Sigmoid colon (tissue), 6 donors: ENCODE measurements at regions not wholly inside any gene's neighbourhood (a gene's known extent, or its start where the extent isn't known, plus 50 kb on each side); places are given as distances from the start of the nearest gene placed in this dataset.
A peak's percentile ranks its signal among the peaks of the same experiment; 100 is the strongest.

Experiments
- DNase-seq: peaks from one replicate; pipeline ENCODE4 v3.0.0-alpha.2; 2019
- H3K27ac ChIP-seq, 4 donors: fragments of 200-600 bp; sonication (generic); one replicate each; pipeline ENCODE4 v1.5.1; 2016 to 2019; ENCODE audit warnings: mild to moderate bottlenecking in 1 of 4
- H3K27me3 ChIP-seq, 3 donors: fragments of 200-600 bp; sonication (generic); one replicate each; pipeline ENCODE4 v1.5.1; 2019; ENCODE audit warnings: mild to moderate bottlenecking in 1 of 3
- H3K36me3 ChIP-seq, 4 donors: fragments of 200-600 bp; sonication (generic); one replicate each; pipeline ENCODE4 v1.5.1; 2016 to 2019
- H3K4me1 ChIP-seq, 4 donors: fragments of 200-600 bp; sonication (generic); one replicate each; pipeline ENCODE4 v1.5.1; 2017 to 2019
- H3K4me3 ChIP-seq, 4 donors: fragments of 200-600 bp; sonication (generic); one replicate each; pipeline ENCODE4 v1.5.1; 2017 to 2019; ENCODE audit warnings: mild to moderate bottlenecking in 2 of 4, moderate library complexity in 1 of 4
- H3K9me3 ChIP-seq, 4 donors: fragments of 200-600 bp in 3 of 4; sonication (generic) in 3 of 4; one replicate each; pipeline versions ENCODE4 v1.5.1 to v1.6.1; 2013 to 2019
- CTCF ChIP-seq, 4 experiments: fragments of 450-650 bp in 3 of 4; fragments of 200-600 bp in 1 of 4; IDR thresholded peaks; one replicate each; pipeline ENCODE4 v1.5.1; 2016 to 2019; ENCODE audit warnings: antibody characterized with exemption in 4 of 4, mild to moderate bottlenecking in 3 of 4, moderate library complexity in 2 of 4
- EP300 ChIP-seq, 4 donors: sonication (generic); formaldehyde crosslinking; IDR thresholded peaks; one replicate each; pipeline ENCODE4 v1.6.1; 2017; ENCODE audit warnings: antibody characterized with exemption in 4 of 4
- POLR2A ChIP-seq, 2 donors: fragments of 450-650 bp; IDR thresholded peaks; one replicate each; pipeline ENCODE4 v1.6.1; 2016; ENCODE audit warnings: antibody characterized with exemption in 2 of 2, mild to moderate bottlenecking in 2 of 2, moderate library complexity in 2 of 2
- POLR2AphosphoS5 ChIP-seq, 4 donors: sonication (generic); formaldehyde crosslinking; IDR thresholded peaks; one replicate each; pipeline ENCODE4 v1.6.1; 2017; ENCODE audit warnings: antibody characterized with exemption in 4 of 4
- WGBS, 2 donors: extraction: QIAGEN DNeasy Blood & Tissue Kit; methylation state at CpG; one replicate each; pipeline ENCODE4 v1.1.7; 2013; 5-methylcytosine and 5-hydroxymethylcytosine counted together
- intact Hi-C: fragments of 100-400 bp; cut with DNase I; formaldehyde crosslinking; loops from one replicate; pipeline ENCODE4 v1.15.1; 2023
- donor health status: healthy with polysubstance abuse.
- donor health status: healthy.

DNA sequence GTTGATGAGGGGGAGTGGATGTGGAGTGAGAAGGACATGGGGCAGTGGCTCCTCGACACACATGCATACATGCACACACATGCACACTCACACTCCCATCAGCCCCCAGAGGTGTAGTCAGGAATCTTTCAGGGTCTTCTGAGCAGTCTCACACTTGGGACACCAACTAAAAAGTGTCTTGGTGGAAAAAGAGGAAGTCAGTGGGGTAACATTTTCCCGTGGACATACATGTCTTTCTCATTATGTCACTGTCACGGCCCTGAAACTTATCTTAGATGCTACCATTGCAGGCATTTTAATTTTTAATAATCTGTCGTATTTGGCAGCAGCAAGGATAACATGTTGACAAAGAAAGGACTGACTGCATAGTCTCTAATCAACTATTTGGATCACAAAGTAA, 261.1 kb downstream of the ADGRG6 start:
- Histone ChIP-seq H3K4me1 (peaks cover 0 to 3% (median under 1%) of the 10 kb centered on the region in 4 donors), H3K27ac (no peak overlapping the region), H3K9me3 (no peaks in the 10 kb centered on the region), H3K36me3 (no peaks in the 10 kb centered on the region), H3K27me3 (no peaks in the 10 kb centered on the region), H3K4me3 (no peak overlapping the region)
- no peak for TF ChIP-seq POLR2AphosphoS5 (IDR thresholded peaks at IDR 0.05)
- no peak for TF ChIP-seq EP300 (IDR thresholded peaks at IDR 0.05)
- TF ChIP-seq POLR2A (IDR thresholded peaks at IDR 0.05) = no peak
- TF ChIP-seq CTCF (IDR thresholded peaks at IDR 0.05) = no peak
- intact Hi-C loops = no loop called here
- 88 to 93% methylated on average over 4 of the region's 4 CpGs for WGBS, 2 donors
- DNase-seq = no peak

DNA sequence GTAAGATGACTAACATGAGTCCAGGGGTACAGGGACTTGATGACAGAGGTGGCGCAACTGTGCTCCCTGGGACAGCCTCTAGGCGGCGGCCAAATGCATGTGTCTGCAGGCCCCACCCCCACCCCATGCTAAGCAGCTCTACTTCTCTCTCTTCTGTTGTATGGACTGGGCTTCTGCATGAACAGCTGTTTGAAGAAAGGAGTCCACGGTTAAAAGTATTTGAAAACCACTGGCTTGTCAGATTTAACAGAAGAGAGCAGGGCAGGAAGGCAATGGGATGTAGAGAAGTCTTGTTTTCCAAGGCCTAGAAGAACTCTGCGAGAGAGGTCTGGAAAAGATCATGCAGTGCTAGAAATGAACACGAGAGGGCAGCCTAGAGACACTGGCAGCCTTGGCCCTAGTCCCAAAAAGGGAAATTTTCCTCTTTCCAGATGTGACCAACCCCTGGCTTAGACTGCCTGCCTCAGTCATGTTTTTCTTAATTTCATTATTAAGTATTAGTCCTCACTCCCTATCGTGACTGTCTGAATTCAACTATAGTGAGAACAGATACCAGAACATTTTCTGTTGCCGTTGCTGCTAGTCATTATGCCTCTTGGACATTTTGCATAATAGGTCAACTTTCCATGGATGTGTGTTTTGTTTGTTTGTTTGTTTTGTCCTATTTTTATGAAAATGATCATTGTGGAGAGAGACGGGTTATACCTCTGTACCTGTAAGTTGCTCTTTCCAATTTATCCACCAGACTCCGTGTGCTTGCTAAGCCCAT, 265.0 kb downstream of the ADGRG6 start:
- intact Hi-C loops = no loop called here
- WGBS, 2 donors = 63 to 68% methylated on average over 10 of the region's 10 CpGs
- Histone ChIP-seq H3K27me3 (no peaks in the 10 kb centered on the region), H3K4me3 (no peak overlapping the region), H3K36me3 (no peaks in the 10 kb centered on the region), H3K4me1 (peaks cover 0 to 18% (median 11%) of the 10 kb centered on the region in 4 donors), H3K27ac (no peak overlapping the region), H3K9me3 (no peaks in the 10 kb centered on the region)
- TF ChIP-seq CTCF (IDR thresholded peaks at IDR 0.05) = peak; percentile 23 to 76 (median 34)
- peak in 1 of 4 donors; percentile 25 for TF ChIP-seq POLR2AphosphoS5 (IDR thresholded peaks at IDR 0.05)
- no peak for TF ChIP-seq POLR2A (IDR thresholded peaks at IDR 0.05)
- no peak for DNase-seq

- H3K4me3 ChIP-seq = no peak overlapping the region
- H3K9me3 ChIP-seq = no peaks in the 10 kb centered on the region
- no peaks in the 10 kb centered on the region for H3K27me3 ChIP-seq
- no peak for DNase-seq
- WGBS, 2 donors = 81 to 83% methylated on average over 3 of the region's 3 CpGs
- no peak for TF ChIP-seq EP300 (IDR thresholded peaks at IDR 0.05)
- TF ChIP-seq POLR2AphosphoS5 (IDR thresholded peaks at IDR 0.05) = no peak
- no peak for TF ChIP-seq CTCF (IDR thresholded peaks at IDR 0.05)
- no peaks in the 10 kb centered on the region for H3K36me3 ChIP-seq
- H3K4me1 ChIP-seq = peaks cover 0 to 18% (median 11%) of the 10 kb centered on the region in 4 donors
- H3K27ac ChIP-seq = no peak overlapping the region
- intact Hi-C loops = no loop called here
These were observed 265.7 kb downstream of the ADGRG6 start for GRCh38 chr6:142567461-142567860.

DNA sequence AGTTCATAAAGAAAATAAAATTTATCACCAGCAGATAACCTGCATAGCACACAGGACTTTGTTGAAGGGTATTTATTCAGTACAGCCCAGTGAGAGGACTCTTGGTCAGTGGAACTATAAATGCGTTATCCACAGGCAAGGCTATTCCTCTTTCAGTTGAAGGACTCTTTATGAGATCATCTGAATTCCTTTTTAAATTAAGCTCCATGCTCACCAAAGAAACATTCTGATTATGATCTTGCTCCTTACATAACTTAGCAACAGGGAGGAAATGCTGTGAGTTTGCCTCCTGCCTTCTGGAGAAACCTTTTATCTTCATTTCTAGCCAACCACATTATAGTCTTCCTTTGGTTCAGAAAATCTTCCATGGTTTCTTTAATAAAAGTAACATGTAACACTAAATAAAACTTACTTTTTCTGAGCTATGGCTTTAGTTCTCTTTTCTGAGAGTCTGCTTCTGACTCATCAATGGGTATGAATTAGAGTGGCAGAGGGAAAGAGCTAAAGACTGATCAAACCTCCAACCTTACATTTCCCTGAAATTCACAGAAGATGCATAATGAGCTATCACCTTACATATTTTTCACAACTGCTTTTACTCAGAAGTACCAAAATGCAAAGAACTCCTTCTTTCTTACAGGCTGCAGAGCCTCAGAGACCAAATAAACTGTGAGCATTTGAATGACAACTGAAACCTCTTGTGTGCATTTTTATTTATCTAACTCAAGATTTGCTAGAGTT, 267.2 kb downstream of the ADGRG6 start:
- no peak for DNase-seq
- TF ChIP-seq CTCF (IDR thresholded peaks at IDR 0.05) (no peak), EP300 (IDR thresholded peaks at IDR 0.05) (no peak), POLR2AphosphoS5 (IDR thresholded peaks at IDR 0.05) (no peak), POLR2A (IDR thresholded peaks at IDR 0.05) (no peak)

More for the DNA sequence above, 267.2 kb downstream of the ADGRG6 start:
- Histone ChIP-seq H3K4me1 (peaks cover 0 to 18% (median 11%) of the 10 kb centered on the region in 4 donors), H3K27ac (peak overlapping the region in 1 of 4 donors; percentile 46), H3K27me3 (no peaks in the 10 kb centered on the region), H3K36me3 (no peaks in the 10 kb centered on the region), H3K4me3 (no peak overlapping the region), H3K9me3 (no peaks in the 10 kb centered on the region)
- 80 to 81% methylated on average over 1 of the region's 1 CpG for WGBS, 2 donors
- intact Hi-C loops = no loop called here
